Smooth muscle cell (in vitro differentiated cells): ENCODE measurements at regions not wholly inside any gene's neighbourhood (a gene's known extent, or its start where the extent isn't known, plus 50 kb on each side); places are given as distances from the start of the nearest gene placed in this dataset.

Experiments
- DNase-seq: peaks from one replicate; lab custom pipeline; 2025; ENCODE audit not compliant: unreplicated experiment; lab: John Stamatoyannopoulos, UW
- H2AFZ ChIP-seq: fragments of 200-600 bp; sonication (generic); 2 replicates; pipeline ENCODE4 v1.6.0; 2016; ENCODE audit warnings: antibody characterized with exemption, low read depth, mild to moderate bottlenecking
- H3F3A ChIP-seq: fragments of 200-600 bp; sonication (generic); 2 replicates; pipeline ENCODE4 v1.6.0; 2017; ENCODE audit warnings: antibody characterized with exemption, low read depth
- H3K27ac ChIP-seq: fragments of 200-600 bp; sonication (generic); 2 replicates; pipeline ENCODE4 v1.5.1; 2016; ENCODE audit warnings: low read depth, mild to moderate bottlenecking
- H3K27me3 ChIP-seq: fragments of 200-600 bp; sonication (generic); 2 replicates; pipeline ENCODE4 v1.6.1; 2016; ENCODE audit warnings: low read depth, mild to moderate bottlenecking
- H3K36me3 ChIP-seq: fragments of 200-600 bp; sonication (generic); 2 replicates; pipeline ENCODE4 v1.5.1; 2016; ENCODE audit warnings: low read depth
- H3K4me1 ChIP-seq: fragments of 200-600 bp; sonication (generic); 2 replicates; pipeline ENCODE4 v1.5.1; 2016; ENCODE audit warnings: low read depth
- H3K4me2 ChIP-seq: fragments of 200-600 bp; sonication (generic); 2 replicates; pipeline ENCODE4 v1.6.0; 2016; ENCODE audit warnings: mild to moderate bottlenecking
- H3K4me3 ChIP-seq: fragments of 200-600 bp; sonication (generic); 2 replicates; pipeline ENCODE4 v1.5.1; 2016; ENCODE audit warnings: mild to moderate bottlenecking
- H3K79me2 ChIP-seq: fragments of 200-600 bp; sonication (generic); 2 replicates; pipeline ENCODE4 v1.6.0; 2016; ENCODE audit warnings: low read depth, mild to moderate bottlenecking
- H3K9ac ChIP-seq: fragments of 200-600 bp; sonication (generic); 2 replicates; pipeline ENCODE4 v1.6.0; 2016; ENCODE audit warnings: low read depth
- H3K9me3 ChIP-seq: fragments of 200-600 bp; sonication (generic); replicated peaks from 2 replicates; pipeline ENCODE4 v1.5.1; 2016; ENCODE audit warnings: low read depth
- H4K20me1 ChIP-seq: fragments of 200-600 bp; sonication (generic); 2 replicates; pipeline ENCODE4 v1.6.0; 2016; ENCODE audit warnings: low read depth
- WGBS: methylation state at CpG from one replicate; pipeline ENCODE4 v1.1.7; 2016; ENCODE audit warnings: low lambda C conversion rate; 5-methylcytosine and 5-hydroxymethylcytosine counted together
- TF ChIP-seq, protein P1 (sequence below): fragments of 200-600 bp; sonication (generic); IDR thresholded peaks from 2 replicates; pipeline ENCODE4 v1.5.1; 2017; ENCODE audit warnings: borderline replicate concordance, mild to moderate bottlenecking, antibody characterized with exemption; ENCODE audit not compliant: insufficient read depth, poor library complexity, severe bottlenecking

DNA sequence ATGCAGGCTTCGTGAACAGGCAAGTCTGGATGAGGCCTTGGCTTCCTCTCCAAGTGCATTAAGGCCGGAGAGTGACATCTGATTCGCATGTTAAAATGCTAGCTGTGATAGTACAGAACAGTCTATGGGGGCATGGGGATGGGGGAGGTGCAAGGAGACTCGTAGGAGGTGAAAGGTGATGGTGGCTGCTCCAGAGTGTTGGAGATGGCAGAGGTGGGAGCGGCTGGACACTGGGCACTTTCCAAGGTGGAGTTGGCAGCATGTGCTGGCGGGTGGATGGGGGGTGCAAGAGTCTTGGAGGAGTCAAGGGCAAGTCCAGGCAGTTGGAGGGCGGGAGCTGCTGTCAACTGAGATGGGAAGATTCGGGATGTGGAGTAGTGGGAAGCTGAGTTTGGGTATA lies 350.9 kb upstream of the TNRC6C start:
- DNase-seq, result no peak
- Histone ChIP-seq H2AFZ (no peak overlapping the region), H3K27me3 (no peaks in the 10 kb centered on the region), H3K36me3 (no peaks in the 10 kb centered on the region), H3K4me3 (no peak overlapping the region), H3K4me2 (no peak overlapping the region), H3K4me1 (peaks cover 6% of the 10 kb centered on the region), H3F3A (no peaks in the 10 kb centered on the region), H3K27ac (no peak overlapping the region), H4K20me1 (no peaks in the 10 kb centered on the region), H3K79me2 (no peaks in the 10 kb centered on the region), H3K9me3 (no peaks in the 10 kb centered on the region), H3K9ac (no peak overlapping the region)
- TF ChIP-seq, protein P1, sequence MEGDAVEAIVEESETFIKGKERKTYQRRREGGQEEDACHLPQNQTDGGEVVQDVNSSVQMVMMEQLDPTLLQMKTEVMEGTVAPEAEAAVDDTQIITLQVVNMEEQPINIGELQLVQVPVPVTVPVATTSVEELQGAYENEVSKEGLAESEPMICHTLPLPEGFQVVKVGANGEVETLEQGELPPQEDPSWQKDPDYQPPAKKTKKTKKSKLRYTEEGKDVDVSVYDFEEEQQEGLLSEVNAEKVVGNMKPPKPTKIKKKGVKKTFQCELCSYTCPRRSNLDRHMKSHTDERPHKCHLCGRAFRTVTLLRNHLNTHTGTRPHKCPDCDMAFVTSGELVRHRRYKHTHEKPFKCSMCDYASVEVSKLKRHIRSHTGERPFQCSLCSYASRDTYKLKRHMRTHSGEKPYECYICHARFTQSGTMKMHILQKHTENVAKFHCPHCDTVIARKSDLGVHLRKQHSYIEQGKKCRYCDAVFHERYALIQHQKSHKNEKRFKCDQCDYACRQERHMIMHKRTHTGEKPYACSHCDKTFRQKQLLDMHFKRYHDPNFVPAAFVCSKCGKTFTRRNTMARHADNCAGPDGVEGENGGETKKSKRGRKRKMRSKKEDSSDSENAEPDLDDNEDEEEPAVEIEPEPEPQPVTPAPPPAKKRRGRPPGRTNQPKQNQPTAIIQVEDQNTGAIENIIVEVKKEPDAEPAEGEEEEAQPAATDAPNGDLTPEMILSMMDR, result no peak
- WGBS, result 95% methylated on average over 8 of the region's 8 CpGs

DNA sequence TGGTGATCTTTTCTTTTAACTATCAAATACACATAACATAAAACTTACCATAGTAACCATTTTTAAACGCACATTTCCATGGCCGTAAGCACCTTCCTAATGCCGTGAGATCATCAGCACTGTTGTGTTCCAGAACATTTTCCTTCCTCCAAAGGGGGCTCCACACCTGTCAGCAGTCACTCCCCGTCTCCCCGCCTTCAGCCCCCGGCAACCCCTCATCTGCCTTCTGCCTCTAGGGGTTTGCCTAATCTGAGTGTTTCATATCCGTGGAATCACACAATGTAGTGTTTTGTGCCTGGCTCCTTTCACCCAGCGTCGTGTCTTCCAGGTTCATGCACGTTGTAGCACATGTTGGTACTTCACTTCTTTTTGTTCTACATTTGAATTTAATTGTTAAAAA lies 350.1 kb upstream of the TNRC6C start:
- no peak overlapping the region for H3K4me3 ChIP-seq
- no peak overlapping the region for H3K9ac ChIP-seq
- no peak overlapping the region for H3K27ac ChIP-seq
- no peak for DNase-seq
- H3K79me2 ChIP-seq, result no peaks in the 10 kb centered on the region
- TF ChIP-seq, protein P1, result no peak
- H3K27me3 ChIP-seq, result no peaks in the 10 kb centered on the region
- 96% methylated on average over 10 of the region's 10 CpGs for WGBS
- H2AFZ ChIP-seq, result no peak overlapping the region
- H3K36me3 ChIP-seq, result no peaks in the 10 kb centered on the region
- H3K4me1 ChIP-seq, result peaks cover 6% of the 10 kb centered on the region
- no peak overlapping the region for H3K4me2 ChIP-seq
- no peaks in the 10 kb centered on the region for H3K9me3 ChIP-seq
- H3F3A ChIP-seq, result no peaks in the 10 kb centered on the region
- no peaks in the 10 kb centered on the region for H4K20me1 ChIP-seq

DNA sequence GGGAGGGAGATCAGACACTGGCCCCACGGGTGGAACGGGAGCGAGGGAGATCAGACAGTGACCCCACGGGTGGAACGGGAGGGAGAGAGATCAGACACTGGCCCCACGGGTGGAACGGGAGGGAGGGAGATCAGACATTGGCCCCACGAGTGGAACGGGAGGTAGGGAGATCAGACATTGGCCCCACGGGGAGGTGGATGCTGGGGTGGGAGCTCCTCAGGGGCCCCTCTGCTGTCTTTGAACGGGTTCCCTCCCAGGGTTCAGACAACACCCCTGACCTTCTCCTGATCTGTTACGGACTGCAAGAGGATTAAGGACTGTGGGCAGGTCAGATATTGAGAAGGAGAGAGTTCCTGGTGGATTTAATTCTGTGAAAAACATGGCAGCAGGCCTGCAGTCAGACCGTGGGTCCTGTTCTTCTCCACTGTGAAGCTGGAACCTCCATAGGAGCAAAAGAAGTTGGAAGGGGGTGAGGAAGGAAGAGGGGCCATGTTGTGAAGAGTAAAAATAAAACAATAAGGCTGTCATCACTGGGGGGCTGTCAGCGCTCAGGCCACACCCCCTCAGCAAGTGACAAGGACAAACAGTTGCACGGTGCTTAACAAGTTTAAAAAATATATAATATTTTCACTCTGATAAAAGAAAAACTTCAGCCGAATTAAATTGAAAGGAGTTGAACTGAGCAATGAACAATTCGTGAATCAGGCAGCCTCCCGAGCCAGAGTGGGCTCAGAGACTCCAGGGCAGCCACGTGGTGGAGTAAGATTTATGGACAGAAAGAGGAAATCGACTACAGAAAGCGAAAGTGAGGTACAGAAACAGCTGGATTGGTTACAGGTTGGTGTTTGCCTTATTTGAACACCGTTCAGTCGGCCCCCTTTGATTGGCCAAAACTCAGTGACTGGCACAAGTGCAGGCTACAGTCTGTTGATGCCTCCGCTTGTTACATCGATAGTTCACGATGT lies 348.7 kb upstream of the TNRC6C start:
- Histone ChIP-seq H3K79me2 (no peaks in the 10 kb centered on the region), H3K9me3 (no peaks in the 10 kb centered on the region), H3K4me3 (no peak overlapping the region), H3K36me3 (no peaks in the 10 kb centered on the region), H3K9ac (no peak overlapping the region), H3F3A (no peaks in the 10 kb centered on the region), H3K4me1 (peaks cover 6% of the 10 kb centered on the region), H2AFZ (no peak overlapping the region), H3K4me2 (no peak overlapping the region), H3K27ac (no peak overlapping the region), H3K27me3 (no peaks in the 10 kb centered on the region), H4K20me1 (no peaks in the 10 kb centered on the region)
- TF ChIP-seq, protein P1, result no peak
- no peak for DNase-seq
- 92% methylated on average over 24 of the region's 26 CpGs for WGBS
